ENCODE measurements at regions not wholly inside any gene's neighbourhood (a gene's known extent, or its start where the extent isn't known, plus 50 kb on each side); places are given as distances from the start of the nearest gene placed in this dataset.
"Not testable (repeated sequence)": the region's sequence is repeated elsewhere in the genome, so short reads cannot be mapped to it uniquely, and the experiment has no call there.

- no peak for DNase-seq
Observed at GRCh38 chr5:106523852-106524251, 1146.9 kb downstream of the EFNA5 start.

- no peak for DNase-seq
Observed at GRCh38 chr5:106522296-106522695, 1148.4 kb downstream of the EFNA5 start.

GRCh38 chr5:106521701-106522100, 1149.0 kb downstream of the EFNA5 start:
- DNase-seq, result no peak

GRCh38 chr5:106510321-106510720, 1160.4 kb downstream of the EFNA5 start:
- no peak for DNase-seq

GRCh38 chr5:106508894-106509293, 1161.8 kb downstream of the EFNA5 start:
- DNase-seq, result no peak

GRCh38 chr5:106493910-106494309, 1176.8 kb downstream of the EFNA5 start:
- no peak for DNase-seq

GRCh38 chr5:106489004-106489403, 1181.7 kb downstream of the EFNA5 start:
- DNase-seq, result no peak

- DNase-seq, result no peak
Observed at GRCh38 chr5:106488407-106488806, 1182.3 kb downstream of the EFNA5 start.

- DNase-seq, result no peak
Observed at GRCh38 chr5:106481374-106481773, 1189.4 kb downstream of the EFNA5 start.

GRCh38 chr5:106476630-106477029, 1194.1 kb downstream of the EFNA5 start:
- no peak for DNase-seq

GRCh38 chr5:106474066-106474465, 1196.7 kb downstream of the EFNA5 start:
- DNase-seq, result no peak

GRCh38 chr5:106459541-106459940, 1211.2 kb downstream of the EFNA5 start:
- no peak for DNase-seq

GRCh38 chr5:106454651-106455415, 1215.9 kb downstream of the EFNA5 start:
- no peak for DNase-seq

GRCh38 chr5:106454050-106454449, 1216.7 kb downstream of the EFNA5 start:
- DNase-seq, result no peak

GRCh38 chr5:106451998-106452397, 1218.7 kb downstream of the EFNA5 start:
- DNase-seq, result no peak

GRCh38 chr5:106443746-106444145, 1227.0 kb downstream of the EFNA5 start:
- DNase-seq, result no peak

- DNase-seq, result no peak
Observed at GRCh38 chr5:106435185-106435584, 1235.6 kb downstream of the EFNA5 start.

- not testable (repeated sequence) for DNase-seq
Observed at GRCh38 chr5:106430733-106431132, 1240.0 kb downstream of the EFNA5 start.

- DNase-seq, result no peak
Observed at GRCh38 chr5:106423109-106423897, 1247.4 kb downstream of the EFNA5 start.

GRCh38 chr5:106420102-106420501, 1250.6 kb downstream of the EFNA5 start:
- DNase-seq, result no peak

GRCh38 chr5:106418196-106418595, 1252.5 kb downstream of the EFNA5 start:
- DNase-seq, result no peak

GRCh38 chr5:106417566-106417965, 1253.2 kb downstream of the EFNA5 start:
- DNase-seq, result no peak

GRCh38 chr5:106417163-106417562, 1253.6 kb downstream of the EFNA5 start:
- no peak for DNase-seq

GRCh38 chr5:106415541-106415940, 1255.2 kb downstream of the EFNA5 start:
- no peak for DNase-seq
